ENCODE measurements at regions not wholly inside any gene's neighbourhood (a gene's known extent, or its start where the extent isn't known, plus 50 kb on each side); places are given as distances from the start of the nearest gene placed in this dataset.

GRCh38 chr13:90796474-90796873, 551.0 kb upstream of the MIR17HG start:
- H3K4me3 ChIP-seq (ENCODE audit: low read depth, low read length) = no peak overlapping the region
- no peak for DNase-seq (ENCODE audit: low read depth)
- TF ChIP-seq, protein P1, sequence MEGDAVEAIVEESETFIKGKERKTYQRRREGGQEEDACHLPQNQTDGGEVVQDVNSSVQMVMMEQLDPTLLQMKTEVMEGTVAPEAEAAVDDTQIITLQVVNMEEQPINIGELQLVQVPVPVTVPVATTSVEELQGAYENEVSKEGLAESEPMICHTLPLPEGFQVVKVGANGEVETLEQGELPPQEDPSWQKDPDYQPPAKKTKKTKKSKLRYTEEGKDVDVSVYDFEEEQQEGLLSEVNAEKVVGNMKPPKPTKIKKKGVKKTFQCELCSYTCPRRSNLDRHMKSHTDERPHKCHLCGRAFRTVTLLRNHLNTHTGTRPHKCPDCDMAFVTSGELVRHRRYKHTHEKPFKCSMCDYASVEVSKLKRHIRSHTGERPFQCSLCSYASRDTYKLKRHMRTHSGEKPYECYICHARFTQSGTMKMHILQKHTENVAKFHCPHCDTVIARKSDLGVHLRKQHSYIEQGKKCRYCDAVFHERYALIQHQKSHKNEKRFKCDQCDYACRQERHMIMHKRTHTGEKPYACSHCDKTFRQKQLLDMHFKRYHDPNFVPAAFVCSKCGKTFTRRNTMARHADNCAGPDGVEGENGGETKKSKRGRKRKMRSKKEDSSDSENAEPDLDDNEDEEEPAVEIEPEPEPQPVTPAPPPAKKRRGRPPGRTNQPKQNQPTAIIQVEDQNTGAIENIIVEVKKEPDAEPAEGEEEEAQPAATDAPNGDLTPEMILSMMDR (conservative IDR thresholded peaks at IDR 0.05; ENCODE audit: low read depth, low read length) = no peak

GRCh38 chr13:90797335-90797734, 550.2 kb upstream of the MIR17HG start:
- TF ChIP-seq, protein P1 (conservative IDR thresholded peaks at IDR 0.05; ENCODE audit: low read depth, low read length) = no peak
- DNase-seq (ENCODE audit: low read depth) = no peak
- no peak overlapping the region for H3K4me3 ChIP-seq (ENCODE audit: low read depth, low read length)

- no peak for DNase-seq (ENCODE audit: low read depth)
- TF ChIP-seq, protein P1 (conservative IDR thresholded peaks at IDR 0.05; ENCODE audit: low read depth, low read length) = no peak
- no peak overlapping the region for H3K4me3 ChIP-seq (ENCODE audit: low read depth, low read length)
These were observed 549.1 kb upstream of the MIR17HG start for GRCh38 chr13:90798381-90798780.

GRCh38 chr13:90800082-90800746, 547.3 kb upstream of the MIR17HG start:
- DNase-seq (ENCODE audit: low read depth) = no peak

DNA sequence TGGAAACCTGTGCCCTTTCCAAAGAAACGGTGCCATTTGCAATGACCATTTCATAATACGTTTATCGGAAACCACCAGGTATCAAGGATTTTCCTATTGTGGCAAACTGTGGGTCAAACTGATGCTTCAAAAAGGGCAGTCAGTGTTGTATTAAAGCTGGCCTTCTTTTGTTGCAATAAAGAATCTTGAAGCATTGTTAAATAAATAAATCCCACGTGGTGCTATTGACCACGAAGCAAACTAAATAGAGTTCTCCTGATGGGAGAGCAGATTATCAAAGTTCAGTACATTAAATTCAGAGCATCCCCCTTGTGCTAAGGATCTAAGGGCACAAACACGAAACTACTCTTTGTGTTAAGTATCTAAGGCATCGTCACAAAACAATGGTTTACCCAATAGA, 545.9 kb upstream of the MIR17HG start:
- no peak for DNase-seq (ENCODE audit: low read depth)
- TF ChIP-seq, protein P1 (conservative IDR thresholded peaks at IDR 0.05; ENCODE audit: low read depth, low read length) = no peak
- no peak overlapping the region for H3K4me3 ChIP-seq (ENCODE audit: low read depth, low read length)

More at GRCh38 chr13:90800082-90800746, 547.3 kb upstream of the MIR17HG start:
- no peak overlapping the region for H3K4me3 ChIP-seq (ENCODE audit: low read depth, low read length)
- TF ChIP-seq, protein P1 (conservative IDR thresholded peaks at IDR 0.05; ENCODE audit: low read depth, low read length) = no peak

- TF ChIP-seq, protein P1 (conservative IDR thresholded peaks at IDR 0.05; ENCODE audit: low read depth, low read length) = no peak
- DNase-seq (ENCODE audit: low read depth) = no peak
- H3K4me3 ChIP-seq (ENCODE audit: low read depth, low read length) = no peak overlapping the region
These were observed 544.3 kb upstream of the MIR17HG start for GRCh38 chr13:90803210-90803609.

DNA sequence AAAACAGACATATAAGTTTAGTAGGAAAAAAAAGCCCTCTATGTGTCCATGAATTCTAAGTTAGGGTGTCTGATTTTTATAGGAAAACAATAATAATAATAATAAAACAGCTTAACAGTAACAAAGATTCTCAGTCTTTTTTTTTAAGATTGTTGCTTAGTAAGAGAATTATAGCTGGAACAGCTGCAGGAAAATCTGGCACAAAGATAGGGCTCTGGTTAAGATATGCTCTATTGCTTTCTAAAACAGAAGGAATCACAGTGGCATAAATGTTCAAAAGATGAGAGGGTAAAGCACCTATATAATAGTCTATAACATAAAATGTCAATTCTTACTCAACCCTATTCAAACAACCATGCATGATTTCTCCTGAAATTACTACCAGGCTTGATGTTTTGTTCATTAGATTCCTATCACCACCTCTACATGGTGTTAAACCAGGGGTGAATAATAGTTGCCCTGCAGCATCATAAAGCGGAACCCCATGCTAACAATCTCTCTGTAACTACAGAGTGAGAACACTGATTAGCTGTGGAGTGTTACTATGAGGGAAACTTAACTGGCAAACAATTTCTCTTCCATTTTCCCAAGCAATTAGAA, 541.4 kb upstream of the MIR17HG start:
- no peak overlapping the region for H3K4me3 ChIP-seq (ENCODE audit: low read depth, low read length)
- TF ChIP-seq, protein P1 (conservative IDR thresholded peaks at IDR 0.05; ENCODE audit: low read depth, low read length) = no peak
- no peak for DNase-seq (ENCODE audit: low read depth)

Measured in epithelial cell of proximal tubule (primary cell).